Pancreas (tissue), 10 donors: ENCODE measurements at regions not wholly inside any gene's neighbourhood (a gene's known extent, or its start where the extent isn't known, plus 50 kb on each side); places are given as distances from the start of the nearest gene placed in this dataset.

Source experiments
- ATAC-seq, 4 donors: fragments of 200-7000 bp; cut with Tn5 transposase; one replicate each; pipeline versions ENCODE4 v1.8.0 to v1.9.1; 2020; ENCODE audit warnings: mild to moderate bottlenecking in 4 of 4, moderate library complexity in 4 of 4
- DNase-seq, 6 donors: peaks; one replicate each; pipeline ENCODE4 v3.0.0-alpha.2; 2020
- FAIRE-seq: peaks from 2 replicates; lab custom pipeline; 2012; peaks lifted over from hg19 to GRCh38; lab: Jason Lieb, UNC
- H3K27ac ChIP-seq, 4 donors: fragments of 200-600 bp; sonication (generic); 1 replicate in 3 of 4; 2 replicates in 1 of 4; pipeline versions ENCODE4 v1.5.0 to v1.8.0; 2020
- H3K27me3 ChIP-seq, 4 donors: fragments of 200-600 bp; one replicate each; pipeline ENCODE4 v1.8.0; 2021
- H3K36me3 ChIP-seq, 3 donors: fragments of 200-600 bp; sonication (generic) in 1 of 3; one replicate each; pipeline versions ENCODE4 v1.5.0 to v1.8.0; 2020 to 2021
- H3K4me1 ChIP-seq, 3 donors: fragments of 200-600 bp; one replicate each; pipeline ENCODE4 v1.8.0; 2021
- H3K4me3 ChIP-seq, 4 donors: fragments of 200-600 bp; sonication (generic) in 2 of 4; one replicate each; pipeline versions ENCODE4 v1.5.0 to v1.8.0; 2020 to 2021
- H3K9me3 ChIP-seq, 4 donors: fragments of 200-600 bp; one replicate each; pipeline ENCODE4 v1.8.0; 2021
- WGBS, 2 donors: extraction: QIAGEN DNeasy Blood & Tissue Kit; methylation state at CpG; one replicate each; pipeline ENCODE4 v1.1.7; 2013; 5-methylcytosine and 5-hydroxymethylcytosine counted together
- intact Hi-C, 3 donors: fragments of 100-400 bp; cut with DNase I; formaldehyde crosslinking; loops; one replicate each; pipeline versions ENCODE4 v1.11.1 to v1.14.2; 2022
- TF ChIP-seq, protein P1 (sequence below), 4 donors: fragments of 200-600 bp; sonication (generic) in 3 of 4; IDR thresholded peaks; one replicate each; pipeline versions ENCODE4 v1.5.0 to v1.8.0; 2021; ENCODE audit warnings: antibody characterized with exemption in 4 of 4
- donor health status: healthy with polysubstance abuse.
- donor health status: DM: no; HTN: no; CAD: no; lungs with moderate emphysema.
- donor health status: DM: no; HTN: no; CAD: no.
- donor health status: control.
- donor health status: control.
- donor health status: Bipolar disorder and iron deficiency.
- donor health status: DM: yes; HTN: yes; CAD: no.
- donor health status: DM: no; HTN: no; CAD: no.
- donor health status: DM: no; HTN: no; CAD: no.
- donor health status: DM: yes; HTN: yes; CAD: no.

DNA sequence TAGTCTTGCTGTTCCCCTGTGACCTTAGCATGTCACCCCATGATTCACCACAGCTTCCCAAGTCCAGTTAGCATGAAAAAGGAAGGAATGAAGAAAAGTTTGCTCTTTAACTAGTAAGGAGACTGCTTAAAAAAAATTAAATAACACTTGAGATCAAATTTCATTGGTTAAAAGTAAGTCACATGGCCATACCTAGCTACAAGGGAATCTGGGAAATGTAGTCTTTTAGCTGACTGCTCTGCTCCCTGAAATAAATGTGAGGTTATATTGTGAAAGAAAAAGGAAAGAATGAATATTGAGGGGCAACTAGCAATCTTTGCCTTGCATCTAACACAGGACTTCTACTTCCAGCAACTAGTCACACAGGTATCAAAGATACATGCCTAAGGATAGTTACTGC lies 84.7 kb upstream of the LRRN1 start:
- no peak for FAIRE-seq

DNA sequence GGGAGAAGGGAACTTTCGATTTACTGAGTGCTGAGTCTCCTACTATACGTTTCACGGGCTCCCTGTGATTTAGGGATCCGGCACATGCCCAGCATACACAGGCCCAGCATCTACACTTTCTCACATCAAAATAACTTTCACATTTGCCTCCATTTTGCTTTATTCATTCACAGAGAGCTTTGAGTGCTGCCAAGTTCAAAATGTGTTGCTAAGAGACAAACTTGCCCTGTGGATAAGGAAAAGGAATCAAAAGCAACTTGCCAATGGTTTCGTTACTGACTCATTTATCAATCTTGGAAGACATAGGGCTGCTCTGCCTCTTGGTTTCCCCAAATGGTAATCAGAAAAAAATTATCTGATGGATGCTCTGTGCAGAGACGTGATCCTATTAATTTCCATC lies 86.3 kb upstream of the LRRN1 start:
- H3K27me3 ChIP-seq, result peaks cover 0 to 5% (median 0%) of the 10 kb centered on the region in 4 donors
- TF ChIP-seq, protein P1, sequence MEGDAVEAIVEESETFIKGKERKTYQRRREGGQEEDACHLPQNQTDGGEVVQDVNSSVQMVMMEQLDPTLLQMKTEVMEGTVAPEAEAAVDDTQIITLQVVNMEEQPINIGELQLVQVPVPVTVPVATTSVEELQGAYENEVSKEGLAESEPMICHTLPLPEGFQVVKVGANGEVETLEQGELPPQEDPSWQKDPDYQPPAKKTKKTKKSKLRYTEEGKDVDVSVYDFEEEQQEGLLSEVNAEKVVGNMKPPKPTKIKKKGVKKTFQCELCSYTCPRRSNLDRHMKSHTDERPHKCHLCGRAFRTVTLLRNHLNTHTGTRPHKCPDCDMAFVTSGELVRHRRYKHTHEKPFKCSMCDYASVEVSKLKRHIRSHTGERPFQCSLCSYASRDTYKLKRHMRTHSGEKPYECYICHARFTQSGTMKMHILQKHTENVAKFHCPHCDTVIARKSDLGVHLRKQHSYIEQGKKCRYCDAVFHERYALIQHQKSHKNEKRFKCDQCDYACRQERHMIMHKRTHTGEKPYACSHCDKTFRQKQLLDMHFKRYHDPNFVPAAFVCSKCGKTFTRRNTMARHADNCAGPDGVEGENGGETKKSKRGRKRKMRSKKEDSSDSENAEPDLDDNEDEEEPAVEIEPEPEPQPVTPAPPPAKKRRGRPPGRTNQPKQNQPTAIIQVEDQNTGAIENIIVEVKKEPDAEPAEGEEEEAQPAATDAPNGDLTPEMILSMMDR (IDR thresholded peaks at IDR 0.05), result no peak
- no peaks in the 10 kb centered on the region for H3K9me3 ChIP-seq
- peak in 2 of 4 donors; percentile 23 to 44 for ATAC-seq
- no peak for DNase-seq
- no peak overlapping the region for H3K4me3 ChIP-seq
- WGBS, 2 donors, result 71 to 76% methylated on average over 6 of the region's 6 CpGs
- no peaks in the 10 kb centered on the region for H3K36me3 ChIP-seq
- FAIRE-seq, result no peak
- intact Hi-C loops, result no loop called here
- H3K4me1 ChIP-seq, result no peaks in the 10 kb centered on the region
- H3K27ac ChIP-seq, result no peak overlapping the region

More for the DNA sequence above, 84.7 kb upstream of the LRRN1 start:
- ATAC-seq (no peak), DNase-seq (no peak)
- Histone ChIP-seq H3K27ac (no peak overlapping the region), H3K4me3 (no peak overlapping the region), H3K9me3 (no peaks in the 10 kb centered on the region), H3K36me3 (no peaks in the 10 kb centered on the region), H3K4me1 (no peaks in the 10 kb centered on the region), H3K27me3 (peaks cover 0 to 5% (median 0%) of the 10 kb centered on the region in 4 donors)
- intact Hi-C loops, result no loop called here
- TF ChIP-seq, protein P1 (IDR thresholded peaks at IDR 0.05), result no peak

DNA sequence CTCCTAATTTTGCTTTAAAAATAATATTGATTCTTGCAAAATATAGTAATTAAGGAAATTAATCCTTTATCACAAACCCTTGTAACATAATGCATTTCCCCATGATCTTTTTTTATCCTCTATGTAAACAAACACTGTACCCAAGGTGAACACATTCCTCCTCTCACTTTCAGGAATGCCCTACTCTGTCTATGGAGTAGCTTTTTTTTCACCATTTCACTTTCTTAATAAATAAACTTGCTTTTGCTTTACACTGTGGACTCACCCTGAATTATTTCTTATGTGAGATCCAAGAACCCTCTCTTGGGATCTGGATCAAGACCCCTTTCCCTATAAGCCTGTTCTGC lies 90.5 kb upstream of the LRRN1 start:
- peak; percentile 55 to 75 (median 64) for ATAC-seq
- TF ChIP-seq, protein P1 (IDR thresholded peaks at IDR 0.05), result no peak
- Histone ChIP-seq H3K9me3 (no peaks in the 10 kb centered on the region), H3K4me1 (peaks cover 0 to 4% (median 0%) of the 10 kb centered on the region in 3 donors), H3K27me3 (peaks cover 0 to 10% (median 0%) of the 10 kb centered on the region in 4 donors), H3K27ac (peak overlapping the region in 1 of 4 donors; percentile 62), H3K4me3 (no peak overlapping the region), H3K36me3 (no peaks in the 10 kb centered on the region)
- FAIRE-seq, result no peak
- no peak for DNase-seq
- intact Hi-C loops, result no loop called here

DNA sequence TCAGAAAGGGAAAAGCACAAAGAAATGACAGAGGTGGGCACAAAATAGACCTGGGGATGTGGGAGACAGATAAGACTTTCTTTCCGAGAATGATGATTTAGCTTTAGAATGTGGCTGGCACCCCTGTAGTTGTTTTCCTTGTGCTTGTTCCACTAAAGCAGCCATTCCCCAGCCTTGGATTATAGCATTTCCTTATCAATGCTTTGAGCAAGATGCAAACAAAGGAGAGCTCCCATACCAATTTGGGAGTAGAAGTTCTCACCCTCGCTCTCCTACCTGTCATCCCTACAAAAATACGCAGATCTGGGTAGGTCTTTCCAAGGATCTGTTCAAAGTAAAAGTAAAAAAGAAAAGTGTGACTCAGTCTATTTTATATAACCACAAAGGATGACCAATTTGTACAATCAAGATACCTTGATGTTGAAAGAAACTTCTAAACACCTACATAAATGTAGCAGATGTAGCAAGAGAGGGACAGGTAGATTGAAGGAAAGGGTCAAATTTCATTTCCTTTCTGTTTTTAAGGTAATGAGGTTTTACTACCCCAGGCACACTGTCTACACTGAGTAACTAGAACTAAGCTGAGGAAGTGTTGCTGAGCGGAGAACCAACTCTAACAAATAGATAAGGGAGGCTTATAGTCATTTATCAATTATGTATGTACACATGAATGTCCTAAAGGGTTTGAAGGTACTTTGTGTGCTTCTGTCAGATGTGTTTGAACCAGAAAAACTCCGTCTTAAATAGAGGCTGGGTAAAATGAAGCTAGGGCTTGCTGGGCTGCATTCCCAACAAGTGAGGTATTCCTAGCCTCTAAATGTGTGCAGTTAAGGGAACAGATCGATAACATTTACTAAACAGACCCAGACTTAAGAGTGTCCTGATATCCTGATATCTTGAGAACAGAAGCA lies 91.1 kb upstream of the LRRN1 start:
- intact Hi-C loops, result no loop called here
- H3K9me3 ChIP-seq, result no peaks in the 10 kb centered on the region
- DNase-seq (peak in 3 of 6 donors; percentile 15 to 39 (median 18)), ATAC-seq (peak; percentile 74 to 90 (median 82)), FAIRE-seq (no peak)
- peak overlapping the region; percentile 2 to 62 (median 17) for H3K27ac ChIP-seq
- H3K4me1 ChIP-seq, result peaks cover 0 to 4% (median 0%) of the 10 kb centered on the region in 3 donors
- H3K27me3 ChIP-seq, result peaks cover 0 to 10% (median 0%) of the 10 kb centered on the region in 4 donors
- 51 to 55% methylated on average over 6 of the region's 6 CpGs for WGBS, 2 donors
- no peaks in the 10 kb centered on the region for H3K36me3 ChIP-seq
- no peak overlapping the region for H3K4me3 ChIP-seq
- TF ChIP-seq, protein P1 (IDR thresholded peaks at IDR 0.05), result no peak
